Gastrocnemius medialis (tissue), 4 donors: ENCODE measurements at regions not wholly inside any gene's neighbourhood (a gene's known extent, or its start where the extent isn't known, plus 50 kb on each side); places are given as distances from the start of the nearest gene placed in this dataset.

Experiments used
- ATAC-seq, 2 donors: fragments of 150-250 bp; one replicate each; pipeline ENCODE4 v1.9.1; 2016
- DNase-seq, 2 donors: peaks; one replicate each; pipeline ENCODE4 v3.0.0-alpha.2; 2019
- H3K27ac ChIP-seq, 4 donors: fragments of 200-600 bp; sonication (generic); 1 replicate in 1 of 4; 2 replicates in 3 of 4; pipeline ENCODE4 v1.5.1; 2016 to 2018; ENCODE audit warnings: mild to moderate bottlenecking in 2 of 4, moderate library complexity in 1 of 4
- H3K27me3 ChIP-seq, 3 donors: fragments of 200-600 bp; sonication (generic) in 2 of 3; 1 replicate in 1 of 3; 2 replicates in 2 of 3; pipeline versions ENCODE4 v1.5.1 to v1.6.0; 2016 to 2019; ENCODE audit warnings: mild to moderate bottlenecking in 1 of 3, moderate library complexity in 1 of 3
- H3K36me3 ChIP-seq, 2 donors: fragments of 200-600 bp; sonication (generic) in 1 of 2; one replicate each; pipeline ENCODE4 v1.5.1; 2017 to 2018
- H3K4me1 ChIP-seq, 2 donors: fragments of 200-600 bp; sonication (generic) in 1 of 2; one replicate each; pipeline ENCODE4 v1.5.1; 2016 to 2017; ENCODE audit warnings: mild to moderate bottlenecking in 2 of 2
- H3K4me3 ChIP-seq, 4 donors: fragments of 200-600 bp; sonication (generic) in 3 of 4; 1 replicate in 1 of 4; 2 replicates in 3 of 4; pipeline ENCODE4 v1.5.1; 2016 to 2019; ENCODE audit warnings: mild to moderate bottlenecking in 2 of 4
- H3K9me3 ChIP-seq, 3 donors: fragments of 200-600 bp; sonication (generic) in 2 of 3; 1 replicate in 1 of 3; 2 replicates in 2 of 3; pipeline ENCODE4 v1.5.1; 2016 to 2019
- POLR2A ChIP-seq, 2 donors: fragments of 450-650 bp; IDR thresholded peaks; one replicate each; pipeline ENCODE4 v1.6.1; 2017; ENCODE audit warnings: antibody characterized with exemption in 2 of 2, mild to moderate bottlenecking in 2 of 2, moderate library complexity in 2 of 2
- in situ Hi-C, 4 donors: fragments of 200-750 bp; cut with MboI; loops; one replicate each; pipeline versions ENCODE4 v1.15.0 to v1.8.0; 2017; ENCODE audit warnings: low sequenced_read_pairs in 4 of 4
- intact Hi-C: fragments of 100-400 bp; cut with DNase I; formaldehyde crosslinking; loops from one replicate; pipeline ENCODE4 v1.15.1; 2023; ENCODE audit warnings: low total_unique reads
- TF ChIP-seq, protein P1 (sequence below), 5 experiments: fragments of 450-650 bp in 3 of 5; fragments of 200-600 bp in 2 of 5; sonication (generic) in 2 of 5; IDR thresholded peaks in 4 of 5; conservative IDR thresholded peaks in 1 of 5; 1 replicate in 4 of 5; 2 replicates in 1 of 5; pipeline ENCODE4 v1.5.1; 2016 to 2019; ENCODE audit warnings: antibody characterized with exemption in 5 of 5, mild to moderate bottlenecking in 3 of 5, moderate library complexity in 3 of 5

DNA sequence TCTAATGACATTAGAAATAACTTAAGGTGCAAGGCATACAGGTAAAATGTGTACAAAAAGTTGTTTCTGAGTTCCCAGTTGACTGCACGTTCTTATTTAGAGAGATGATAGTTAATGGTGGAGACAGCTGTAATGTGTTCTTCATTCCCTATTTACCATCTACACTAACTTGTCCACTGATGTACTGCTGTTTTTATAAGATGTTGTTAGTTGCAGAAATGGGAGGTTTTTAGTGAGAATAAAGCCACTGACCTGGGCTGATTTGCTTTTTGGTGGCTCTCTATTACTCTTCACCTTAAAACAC lies 122.9 kb upstream of the LYPLAL1 start:
- DNase-seq (no peak), ATAC-seq (no peak)
- Histone ChIP-seq H3K27me3 (no peaks in the 10 kb centered on the region), H3K9me3 (no peaks in the 10 kb centered on the region), H3K4me3 (no peak overlapping the region), H3K4me1 (no peaks in the 10 kb centered on the region), H3K27ac (no peak overlapping the region), H3K36me3 (no peaks in the 10 kb centered on the region)
- intact Hi-C loops (no loop called here), in situ Hi-C loops (no loop called here)
- TF ChIP-seq, protein P1, sequence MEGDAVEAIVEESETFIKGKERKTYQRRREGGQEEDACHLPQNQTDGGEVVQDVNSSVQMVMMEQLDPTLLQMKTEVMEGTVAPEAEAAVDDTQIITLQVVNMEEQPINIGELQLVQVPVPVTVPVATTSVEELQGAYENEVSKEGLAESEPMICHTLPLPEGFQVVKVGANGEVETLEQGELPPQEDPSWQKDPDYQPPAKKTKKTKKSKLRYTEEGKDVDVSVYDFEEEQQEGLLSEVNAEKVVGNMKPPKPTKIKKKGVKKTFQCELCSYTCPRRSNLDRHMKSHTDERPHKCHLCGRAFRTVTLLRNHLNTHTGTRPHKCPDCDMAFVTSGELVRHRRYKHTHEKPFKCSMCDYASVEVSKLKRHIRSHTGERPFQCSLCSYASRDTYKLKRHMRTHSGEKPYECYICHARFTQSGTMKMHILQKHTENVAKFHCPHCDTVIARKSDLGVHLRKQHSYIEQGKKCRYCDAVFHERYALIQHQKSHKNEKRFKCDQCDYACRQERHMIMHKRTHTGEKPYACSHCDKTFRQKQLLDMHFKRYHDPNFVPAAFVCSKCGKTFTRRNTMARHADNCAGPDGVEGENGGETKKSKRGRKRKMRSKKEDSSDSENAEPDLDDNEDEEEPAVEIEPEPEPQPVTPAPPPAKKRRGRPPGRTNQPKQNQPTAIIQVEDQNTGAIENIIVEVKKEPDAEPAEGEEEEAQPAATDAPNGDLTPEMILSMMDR (IDR thresholded peaks at IDR 0.05 in 4 of 5, conservative IDR thresholded peaks at IDR 0.05 in 1 of 5): no peak
- no peak for TF ChIP-seq POLR2A (IDR thresholded peaks at IDR 0.05)

DNA sequence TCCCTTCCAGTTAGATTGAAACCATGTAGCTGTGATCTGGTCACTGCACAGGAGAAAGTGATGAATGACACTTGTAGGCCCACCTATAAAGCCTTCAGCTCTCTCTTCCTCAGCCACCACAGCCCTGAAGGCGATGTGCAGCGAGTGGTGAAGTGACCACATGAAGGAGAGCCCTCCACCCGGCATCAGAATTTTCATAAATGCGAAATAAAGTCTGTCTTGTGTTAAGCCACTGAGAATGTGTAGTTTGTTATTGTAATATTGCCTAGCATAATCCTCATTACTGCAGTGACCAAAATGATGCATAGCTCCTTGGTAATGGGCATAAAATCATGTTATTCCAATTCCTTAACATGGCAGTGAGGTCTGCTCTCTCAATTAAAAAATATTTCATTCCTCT lies 122.1 kb upstream of the LYPLAL1 start:
- intact Hi-C loops: no loop called here
- no peak overlapping the region for H3K4me3 ChIP-seq
- no peak for DNase-seq
- no peaks in the 10 kb centered on the region for H3K27me3 ChIP-seq
- ATAC-seq: no peak
- no peaks in the 10 kb centered on the region for H3K36me3 ChIP-seq
- no peak for TF ChIP-seq POLR2A (IDR thresholded peaks at IDR 0.05)
- TF ChIP-seq, protein P1 (IDR thresholded peaks at IDR 0.05 in 4 of 5, conservative IDR thresholded peaks at IDR 0.05 in 1 of 5): no peak
- H3K4me1 ChIP-seq: no peaks in the 10 kb centered on the region
- in situ Hi-C loops: no loop called here
- no peaks in the 10 kb centered on the region for H3K9me3 ChIP-seq
- no peak overlapping the region for H3K27ac ChIP-seq

DNA sequence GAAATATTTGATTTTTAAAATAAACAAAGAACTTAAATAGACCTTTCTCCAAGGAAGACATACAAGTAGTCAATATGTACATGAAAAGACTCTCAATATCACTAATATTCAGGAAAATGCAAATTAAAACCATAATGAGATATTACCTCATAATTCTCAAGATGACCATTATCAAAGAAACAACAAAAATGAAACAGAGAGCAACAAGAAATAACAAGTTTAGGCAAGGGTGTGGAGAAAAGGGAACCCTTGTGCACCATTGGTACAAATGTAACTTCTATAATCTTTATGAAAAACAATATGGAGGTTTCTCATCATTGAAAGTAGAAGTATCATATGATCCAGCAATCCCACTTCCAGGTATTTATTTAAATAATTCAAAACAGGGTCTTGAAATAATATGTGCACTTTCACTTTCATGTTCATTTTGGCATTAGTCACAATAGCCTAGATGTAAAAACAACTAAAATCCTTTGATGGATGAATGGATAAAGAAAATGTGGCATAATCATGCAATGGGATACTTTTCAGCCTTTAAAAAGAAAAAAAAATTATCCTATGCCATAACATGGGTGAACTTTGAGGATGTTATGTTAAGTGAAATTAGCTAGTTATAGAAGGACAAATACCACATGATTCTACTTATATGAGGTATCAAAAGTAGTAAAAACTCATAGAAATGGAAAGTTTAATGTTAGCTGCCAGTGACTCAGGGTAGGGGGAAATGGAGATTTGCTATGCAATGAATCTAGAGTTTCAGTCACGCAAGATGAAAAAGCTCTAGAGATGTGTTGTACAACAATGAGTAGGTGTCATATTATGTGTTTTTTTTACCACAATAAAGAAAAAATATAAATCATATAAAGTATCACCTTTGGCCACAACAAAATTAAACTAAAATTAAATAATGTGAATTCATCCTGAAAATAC lies 114.5 kb upstream of the LYPLAL1 start:
- in situ Hi-C loops (no loop called here), intact Hi-C loops (no loop called here)
- Histone ChIP-seq H3K9me3 (no peaks in the 10 kb centered on the region), H3K36me3 (no peaks in the 10 kb centered on the region), H3K27me3 (no peaks in the 10 kb centered on the region), H3K4me3 (no peak overlapping the region), H3K27ac (no peak overlapping the region), H3K4me1 (no peaks in the 10 kb centered on the region)
- DNase-seq (no peak), ATAC-seq (no peak)
- TF ChIP-seq, protein P1 (IDR thresholded peaks at IDR 0.05 in 4 of 5, conservative IDR thresholded peaks at IDR 0.05 in 1 of 5): no peak
- no peak for TF ChIP-seq POLR2A (IDR thresholded peaks at IDR 0.05)

DNA sequence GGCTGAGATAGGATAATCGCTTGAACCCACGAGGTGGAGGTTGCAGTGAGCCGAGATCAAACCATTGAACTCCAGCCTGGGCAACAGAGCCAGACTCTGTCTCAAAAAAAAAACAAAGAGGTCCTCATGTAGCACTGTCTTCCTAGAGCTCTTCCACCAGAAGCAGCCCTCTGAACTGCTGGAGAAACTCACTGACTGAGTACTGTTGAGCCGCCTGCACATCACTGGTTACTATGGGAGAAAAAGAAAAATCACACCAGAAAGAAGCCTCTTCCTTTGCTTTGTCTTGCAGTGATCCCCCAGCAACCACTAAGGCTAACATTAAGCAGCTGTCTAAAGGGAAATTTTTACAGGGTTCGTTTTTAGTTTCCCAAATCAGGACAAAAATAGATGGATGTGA lies 112.9 kb upstream of the LYPLAL1 start:
- no peak overlapping the region for H3K4me3 ChIP-seq
- intact Hi-C loops (loop anchor here (10.0 kb wide), 1 partner anchor 716 kb away; the partner anchor contains the start of gene TGFB2), in situ Hi-C loops (loop anchor here in 1 of 4 donors (10.0 kb wide), 1 partner anchor 726 kb away; no protein-coding TSS in a partner anchor)
- no peak for TF ChIP-seq POLR2A (IDR thresholded peaks at IDR 0.05)
- TF ChIP-seq, protein P1 (IDR thresholded peaks at IDR 0.05 in 4 of 5, conservative IDR thresholded peaks at IDR 0.05 in 1 of 5): no peak
- H3K27me3 ChIP-seq: no peaks in the 10 kb centered on the region
- no peak for ATAC-seq
- H3K27ac ChIP-seq: no peak overlapping the region
- no peak for DNase-seq
- H3K4me1 ChIP-seq: no peaks in the 10 kb centered on the region
- no peaks in the 10 kb centered on the region for H3K36me3 ChIP-seq
- H3K9me3 ChIP-seq: no peaks in the 10 kb centered on the region
